ENCODE measurements at regions not wholly inside any gene's neighbourhood (a gene's known extent, or its start where the extent isn't known, plus 50 kb on each side); places are given as distances from the start of the nearest gene placed in this dataset.
A peak's percentile ranks its signal among the peaks of the same experiment; 100 is the strongest.
"Not testable (repeated sequence)": the region's sequence is repeated elsewhere in the genome, so short reads cannot be mapped to it uniquely, and the experiment has no call there.

DNA sequence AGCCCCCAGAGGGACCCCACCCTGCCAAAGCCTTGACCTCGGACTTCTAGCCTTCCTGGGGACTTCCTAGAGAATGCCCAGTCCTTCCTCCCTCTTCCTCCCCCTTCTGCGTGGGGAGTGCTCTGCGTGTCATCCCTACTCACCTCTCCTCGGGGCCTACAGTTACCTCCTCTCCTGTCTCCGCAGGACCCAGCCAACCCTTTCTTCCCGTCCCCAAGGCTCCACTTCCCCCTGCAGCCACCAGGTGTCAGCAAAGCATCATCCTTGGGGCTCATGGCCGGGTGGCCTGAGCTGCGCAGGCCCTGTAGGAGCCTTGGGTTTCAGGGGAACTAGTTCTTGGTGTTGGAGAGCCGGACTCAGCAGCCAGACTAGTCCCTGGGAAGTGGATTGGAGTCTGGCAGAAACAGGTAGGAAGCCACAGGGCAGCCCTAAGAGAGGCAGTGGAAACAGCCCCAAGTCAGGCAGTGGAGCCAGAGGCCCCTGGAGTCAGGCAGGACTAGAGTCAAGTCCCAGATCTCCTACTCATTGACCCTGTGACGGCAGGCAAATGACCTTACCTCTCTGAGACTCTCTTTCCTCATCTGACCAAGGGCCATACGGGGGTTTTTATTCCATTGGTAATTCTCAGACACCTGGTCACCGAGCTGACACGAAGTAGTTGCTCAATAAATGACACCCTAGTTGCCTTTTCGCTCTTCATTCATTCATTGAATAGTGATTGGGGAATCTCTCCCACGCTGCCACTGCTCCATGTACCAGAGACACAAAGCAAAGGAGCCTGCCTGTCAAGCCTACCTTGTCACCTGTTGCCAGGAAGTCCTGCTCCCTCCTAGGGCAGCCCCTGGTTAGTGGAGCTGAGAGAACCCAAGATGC, 101.8 kb upstream of the GRK3 start:
- DNase-seq = peak; percentile 74

DNA sequence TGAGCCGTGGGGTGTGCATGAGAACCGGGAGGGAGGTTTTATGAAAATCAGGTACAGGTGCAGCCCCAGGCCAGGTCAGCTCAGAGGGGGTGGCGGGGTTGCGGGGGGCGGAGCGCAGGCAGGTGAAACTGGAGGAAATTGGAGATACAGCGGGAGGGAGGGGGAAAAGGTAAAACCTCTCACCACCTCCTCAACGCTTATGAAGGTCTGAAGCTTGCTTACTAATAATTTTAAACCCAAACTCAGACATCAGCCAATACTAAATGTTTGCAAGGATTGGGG, 101.2 kb upstream of the GRK3 start:
- not testable (repeated sequence) for DNase-seq

DNA sequence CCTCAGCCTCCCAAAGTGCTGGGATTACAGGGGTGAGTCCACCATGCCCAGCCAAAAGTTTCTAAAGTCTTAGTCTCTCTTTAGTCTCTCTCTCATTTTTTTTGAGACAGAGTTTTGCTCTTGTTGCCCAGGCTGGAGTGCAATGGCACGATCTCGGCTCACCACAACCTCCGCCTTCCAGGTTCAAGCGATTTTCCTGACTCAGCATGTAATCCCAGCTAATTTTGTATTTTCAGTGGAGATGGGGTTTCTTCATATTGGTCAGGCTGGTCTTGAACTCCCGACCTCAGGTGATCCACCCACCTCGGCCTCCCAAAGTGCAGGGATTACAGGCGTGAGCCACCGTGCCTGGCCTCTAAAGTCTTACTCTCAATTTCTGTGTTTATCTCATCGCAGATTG, 100.1 kb upstream of the GRK3 start:
- not testable (repeated sequence) for DNase-seq

DNA sequence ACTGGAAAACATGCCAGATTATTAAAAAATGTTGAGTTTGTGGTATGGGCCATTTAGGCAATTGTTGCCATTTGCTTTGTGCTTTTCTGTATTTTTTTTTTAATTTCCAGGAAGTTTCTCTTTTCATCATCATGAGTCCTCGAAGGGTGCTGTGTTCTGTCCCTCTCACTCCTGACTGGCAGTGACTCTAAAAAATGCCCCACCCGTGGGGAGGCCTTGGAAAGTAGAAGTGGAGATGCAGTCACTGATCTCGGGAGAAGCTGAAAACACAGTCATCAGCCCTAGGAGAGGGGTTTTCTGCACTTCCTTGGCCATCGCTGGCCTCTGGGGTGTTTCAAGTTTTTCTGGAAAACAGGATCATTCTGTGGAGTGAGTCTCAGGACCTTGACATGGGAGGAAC, 98.5 kb upstream of the GRK3 start:
- DNase-seq = no peak

DNA sequence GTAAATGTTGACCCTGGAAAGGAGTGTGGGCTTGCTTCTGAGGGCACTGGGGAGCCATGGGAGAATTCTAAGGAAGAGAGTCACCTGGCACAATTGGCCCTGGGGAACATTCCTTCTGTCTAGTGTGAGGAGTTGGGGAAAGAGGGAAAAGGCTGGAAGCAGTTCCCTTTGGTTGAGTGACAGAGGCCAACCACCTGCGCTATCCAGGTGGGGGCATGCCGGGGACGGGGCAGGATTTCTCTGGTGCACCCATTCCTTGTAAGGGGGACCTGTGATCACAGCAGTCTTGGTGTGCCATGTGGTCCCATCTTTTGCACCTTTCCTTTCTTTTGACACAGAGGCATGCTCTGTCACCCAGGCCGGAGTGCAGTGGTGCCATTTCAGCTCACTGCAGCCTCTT, 92.1 kb upstream of the GRK3 start:
- DNase-seq = no peak

DNA sequence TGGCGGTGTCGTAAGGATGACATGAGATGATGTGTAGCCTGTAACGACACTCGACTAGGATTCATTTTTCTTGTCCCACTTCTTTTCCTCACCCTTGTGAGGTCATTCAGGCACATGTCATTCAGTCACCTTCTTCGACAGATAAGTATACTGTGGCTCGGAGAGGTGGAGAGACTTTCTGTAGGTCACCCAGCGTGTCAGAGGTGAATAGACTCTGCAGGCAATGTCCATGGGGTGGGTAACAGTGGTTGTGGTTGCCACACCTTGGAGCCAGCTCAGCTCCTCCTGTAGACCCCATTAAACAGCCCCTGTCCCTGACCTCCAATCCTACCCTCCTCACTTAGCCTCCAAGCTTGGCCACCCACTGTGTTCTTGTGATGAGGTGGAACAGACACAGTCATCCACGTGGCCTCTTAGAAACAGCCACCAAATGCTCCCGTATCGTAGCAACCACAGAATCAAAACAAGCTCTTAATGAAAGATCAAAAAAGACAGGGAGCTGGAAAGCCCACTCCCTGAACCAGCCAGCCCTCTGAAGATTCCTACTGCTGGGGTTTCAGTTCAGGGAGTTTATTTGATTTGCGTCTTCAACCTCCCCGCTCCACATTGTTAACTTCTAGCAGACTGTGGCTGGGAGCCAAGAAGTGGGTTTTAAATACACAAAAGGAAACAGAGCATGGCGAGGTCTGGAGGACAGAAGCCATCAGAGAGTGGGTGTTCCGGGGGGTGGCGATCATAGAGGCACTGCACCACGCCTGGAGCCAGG, 89.0 kb upstream of the GRK3 start:
- DNase-seq = no peak

DNA sequence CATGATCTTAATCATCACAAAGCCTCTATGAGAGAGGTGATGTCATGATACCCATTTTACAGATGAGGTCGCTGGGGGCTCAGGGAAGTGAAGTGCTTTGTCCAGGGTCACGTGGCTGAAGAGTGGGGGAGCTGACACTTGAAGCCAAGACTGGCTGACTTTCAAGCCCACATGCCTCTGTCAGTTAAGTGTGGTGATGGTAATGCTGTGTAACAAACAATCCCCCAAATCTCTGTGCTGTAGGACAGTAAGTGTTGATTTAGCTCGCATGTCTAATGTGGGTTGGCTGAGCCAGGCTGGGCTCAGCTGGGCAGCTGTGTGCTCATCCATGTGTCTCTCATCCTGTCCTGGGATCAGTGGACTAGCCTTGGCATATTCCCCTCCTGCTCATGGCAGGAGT, 87.1 kb upstream of the GRK3 start:
- no peak for DNase-seq

DNA sequence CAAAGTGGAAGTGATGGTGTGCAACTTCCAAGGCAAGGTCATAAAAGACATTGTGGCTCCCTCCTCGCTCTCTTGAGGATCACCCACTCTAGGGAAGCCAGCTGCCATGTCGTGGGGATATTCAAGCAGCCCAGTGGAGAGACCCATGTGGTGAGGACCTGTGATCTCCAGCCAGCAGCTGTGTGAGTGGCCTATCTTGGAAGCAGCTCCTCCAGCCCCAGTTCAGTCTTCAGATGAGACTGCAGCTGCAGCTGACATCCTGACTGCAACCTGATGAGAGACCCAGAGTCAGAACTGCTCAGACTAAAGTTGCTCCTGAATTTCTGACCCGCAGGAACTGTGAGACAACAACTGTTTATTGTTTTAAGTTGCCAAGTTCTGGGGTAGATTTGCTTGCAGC, 86.4 kb upstream of the GRK3 start:
- DNase-seq = no peak

DNA sequence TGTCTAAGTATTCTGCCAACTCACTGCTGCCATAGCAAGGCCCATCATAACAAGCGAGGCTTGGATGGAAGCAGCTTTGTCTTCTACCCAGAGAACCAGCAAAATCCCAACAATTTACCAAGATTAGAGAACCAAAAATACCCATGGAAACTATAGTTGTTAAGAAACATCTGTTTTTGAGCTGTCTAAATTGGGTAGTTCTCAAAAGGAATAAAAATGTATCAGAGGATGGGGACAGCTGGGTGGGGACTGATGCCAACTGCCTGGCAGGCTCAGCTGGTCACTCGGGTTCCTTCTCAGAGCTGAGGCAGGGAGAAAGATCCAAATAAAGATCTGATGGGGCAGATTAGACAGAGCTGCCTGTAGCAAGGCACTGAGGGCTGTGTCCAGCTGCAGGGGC, 85.9 kb upstream of the GRK3 start:
- DNase-seq = no peak

DNA sequence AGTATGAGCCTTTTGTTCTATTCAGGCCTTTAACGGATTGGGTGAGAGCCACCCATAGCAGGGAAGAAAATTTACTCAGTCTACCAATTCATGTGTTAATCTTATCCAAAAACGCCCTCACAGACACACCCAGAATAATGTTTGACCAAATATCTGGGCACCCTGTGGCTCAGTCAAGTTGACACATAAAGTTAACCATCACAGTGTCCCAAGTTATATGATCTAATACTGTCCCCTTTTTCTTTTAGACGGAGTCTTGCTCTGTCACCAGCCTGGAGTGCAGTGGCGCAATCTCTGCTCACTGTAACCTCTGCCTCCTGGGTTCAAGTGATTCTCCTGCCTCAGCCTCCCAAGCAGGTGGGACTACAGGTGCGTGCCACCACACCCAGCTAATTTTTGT, 83.6 kb upstream of the GRK3 start:
- DNase-seq = not testable (repeated sequence)

DNA sequence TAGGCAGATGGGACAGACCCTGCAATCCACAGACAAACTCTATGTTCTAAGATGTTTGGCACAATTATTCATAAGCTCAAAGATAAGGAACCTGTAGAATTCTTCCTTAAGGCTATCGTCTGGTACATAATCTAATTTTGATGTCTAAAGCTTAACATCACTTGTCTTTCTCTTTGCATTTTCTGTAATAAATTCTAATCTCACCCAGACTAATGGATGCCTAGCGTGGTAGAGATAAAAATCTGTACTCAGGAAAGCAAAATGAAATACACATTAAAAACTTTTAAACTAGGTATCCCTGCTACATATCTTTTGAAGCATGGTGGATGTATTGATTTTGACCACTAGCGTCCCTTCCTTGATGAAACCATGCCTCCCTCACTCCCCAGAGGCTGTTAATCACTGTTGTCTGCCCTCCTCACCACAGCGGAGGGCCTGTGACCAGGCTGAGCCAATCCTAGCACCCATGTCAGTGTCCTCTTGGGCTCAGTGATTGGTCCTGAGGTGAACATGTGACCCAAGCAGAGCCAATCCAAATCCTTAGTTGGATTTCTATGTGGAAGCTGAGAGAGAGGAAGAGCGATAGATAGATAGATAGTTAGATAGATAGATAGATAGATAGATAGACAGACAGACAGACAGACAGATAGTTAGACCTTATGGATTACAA, 82.2 kb upstream of the GRK3 start:
- DNase-seq = no peak

DNA sequence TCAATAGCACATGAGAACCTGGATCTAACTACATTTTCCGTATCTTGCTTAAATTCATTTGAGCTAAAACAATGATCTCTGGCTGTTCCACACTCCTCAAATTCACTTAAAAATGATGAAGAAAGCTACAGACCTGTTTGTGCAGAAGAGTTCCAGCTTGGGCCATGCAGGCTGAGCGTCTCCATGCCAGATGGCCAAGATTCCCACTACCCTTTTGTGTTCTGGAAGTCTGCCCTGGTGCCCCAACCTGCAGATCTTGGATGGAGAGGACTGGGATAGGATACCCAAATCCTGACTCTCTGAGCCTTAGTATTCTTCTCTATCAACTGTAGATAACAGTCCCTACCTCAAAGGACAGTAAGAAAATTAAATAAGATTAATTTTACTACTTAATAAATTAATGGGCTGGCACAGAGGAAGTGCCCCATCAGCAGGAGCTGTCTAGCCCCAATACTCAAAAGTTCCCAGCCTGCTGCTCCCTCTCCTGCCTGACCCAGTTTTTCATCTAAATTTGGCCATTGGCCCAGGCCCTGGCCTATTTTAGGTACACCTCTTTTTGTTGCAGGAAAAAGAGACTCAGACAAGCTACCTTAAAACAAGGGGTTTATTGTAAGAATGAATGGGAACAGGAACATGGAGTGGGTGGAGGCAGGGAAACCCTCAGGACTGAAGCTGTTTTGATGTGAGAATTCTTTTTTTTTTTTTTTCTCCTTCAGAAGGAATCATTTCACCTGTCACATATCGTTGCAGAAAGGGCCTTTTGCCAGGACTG, 81.4 kb upstream of the GRK3 start:
- no peak for DNase-seq

DNA sequence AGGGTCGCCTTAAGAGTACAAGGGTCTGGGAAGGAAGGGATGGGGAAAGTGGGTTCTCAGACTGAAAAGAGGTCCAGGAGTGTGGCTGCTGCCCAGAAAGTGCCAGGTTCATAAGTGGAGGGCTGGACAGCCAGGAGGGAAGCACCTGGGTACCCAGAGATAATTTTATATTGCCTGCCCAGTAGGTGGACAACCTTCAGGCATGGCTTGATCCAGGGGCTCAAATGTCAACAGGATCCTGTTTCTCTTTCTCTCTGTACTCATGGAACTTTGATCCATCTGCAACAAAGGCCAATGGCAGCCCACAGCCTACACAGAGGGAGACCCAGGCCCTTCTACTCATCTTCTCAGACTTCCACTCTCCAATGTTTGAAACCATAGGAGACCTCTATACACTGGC, 80.5 kb upstream of the GRK3 start:
- DNase-seq = no peak

DNA sequence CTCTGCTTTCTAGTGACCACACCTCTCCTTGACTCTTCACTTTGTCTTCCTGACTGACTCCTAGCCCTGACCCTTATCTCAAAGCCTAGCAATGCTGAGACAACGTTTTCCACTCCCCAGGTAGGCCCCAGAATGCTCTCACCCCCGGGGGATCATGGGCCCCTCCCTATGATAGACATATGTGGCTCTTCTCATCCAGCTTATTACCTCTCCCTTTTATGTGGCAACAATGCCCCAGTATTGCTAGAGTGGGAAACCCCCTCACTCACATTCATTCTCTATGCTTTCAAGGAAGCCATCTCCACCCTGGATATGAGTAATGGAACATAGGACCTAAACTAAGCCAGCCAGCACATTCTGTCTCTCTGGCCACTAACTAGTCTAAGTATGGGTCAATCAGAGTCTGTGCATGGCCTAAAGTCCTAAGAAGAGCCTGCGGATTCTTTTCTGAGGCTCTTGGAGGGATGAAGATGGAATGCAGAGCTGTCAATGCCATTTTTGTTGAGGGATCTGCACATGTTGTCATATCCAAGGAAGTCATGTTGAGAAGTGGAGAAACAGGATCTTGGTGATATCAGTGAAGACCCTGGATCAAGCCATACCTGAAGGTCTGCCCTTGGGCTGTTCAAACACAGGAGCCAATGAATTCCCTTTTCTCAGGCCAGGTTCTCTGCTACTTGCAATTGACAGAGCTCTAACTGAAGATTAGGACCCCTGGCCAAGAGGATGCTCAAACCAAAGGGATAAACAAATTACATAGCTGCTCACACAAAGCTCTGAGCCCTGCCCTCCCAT, 79.8 kb upstream of the GRK3 start:
- no peak for DNase-seq

DNA sequence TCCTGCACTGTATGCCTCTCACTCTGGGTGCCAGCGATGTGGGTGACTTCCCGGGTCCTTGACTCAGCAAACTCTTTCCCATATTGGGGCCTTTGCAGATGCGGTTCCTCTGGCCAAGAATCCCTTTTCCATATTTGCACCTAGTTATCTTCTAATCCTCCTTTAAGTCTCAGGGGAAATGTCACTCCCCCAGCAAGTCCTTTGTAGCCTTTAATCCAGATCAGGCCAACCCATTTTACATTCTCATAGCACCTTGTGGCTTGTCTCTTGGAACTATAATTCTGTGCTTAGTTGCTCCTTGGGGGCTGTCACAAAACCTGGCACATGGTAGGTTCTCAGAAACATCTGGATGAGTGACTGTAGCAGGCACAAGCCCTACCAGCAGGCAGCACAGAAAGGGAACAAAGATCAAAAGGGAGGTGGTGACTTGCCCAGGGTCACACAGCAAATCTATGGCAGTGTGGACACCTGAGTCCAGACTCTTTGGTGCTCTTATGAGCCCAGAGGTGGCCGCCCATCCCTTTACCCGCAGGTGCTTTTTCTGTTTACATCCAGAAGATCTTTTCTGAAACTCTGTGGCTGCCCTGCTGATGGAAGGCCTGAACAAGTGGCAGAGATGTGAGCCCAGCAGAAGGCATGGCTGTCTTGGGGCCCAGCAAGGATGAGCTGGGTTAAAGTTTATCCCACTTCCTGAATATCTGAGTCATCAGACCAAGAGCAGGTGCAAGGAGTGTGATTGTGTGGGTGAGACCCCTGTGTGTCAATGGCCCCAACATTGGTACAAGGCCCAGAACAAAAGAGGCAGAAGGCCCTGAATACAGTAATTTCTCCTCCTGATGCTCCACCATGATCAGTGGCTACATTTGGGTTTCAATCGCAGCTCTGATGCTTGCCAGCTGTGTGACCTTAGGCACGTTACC, 78.6 kb upstream of the GRK3 start:
- no peak for DNase-seq

DNA sequence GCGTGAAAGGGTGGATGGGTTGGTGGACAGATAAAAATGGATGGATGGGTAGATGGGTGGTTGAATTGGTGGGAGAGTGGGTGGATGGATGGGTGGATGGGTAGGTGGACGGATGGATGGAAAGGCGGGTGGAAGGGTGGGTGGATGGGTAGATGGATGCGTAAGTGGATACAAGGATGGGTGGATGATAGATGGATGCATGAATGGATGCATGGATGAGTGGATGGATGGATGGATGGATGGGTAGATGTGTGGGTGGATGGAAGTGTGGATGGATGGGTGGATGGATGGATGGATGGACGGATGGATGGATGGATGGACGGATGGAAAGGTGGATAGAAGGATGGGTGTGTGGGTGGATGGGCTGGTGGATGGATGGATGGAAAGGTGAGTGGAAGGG, 77.0 kb upstream of the GRK3 start:
- DNase-seq = no peak

DNA sequence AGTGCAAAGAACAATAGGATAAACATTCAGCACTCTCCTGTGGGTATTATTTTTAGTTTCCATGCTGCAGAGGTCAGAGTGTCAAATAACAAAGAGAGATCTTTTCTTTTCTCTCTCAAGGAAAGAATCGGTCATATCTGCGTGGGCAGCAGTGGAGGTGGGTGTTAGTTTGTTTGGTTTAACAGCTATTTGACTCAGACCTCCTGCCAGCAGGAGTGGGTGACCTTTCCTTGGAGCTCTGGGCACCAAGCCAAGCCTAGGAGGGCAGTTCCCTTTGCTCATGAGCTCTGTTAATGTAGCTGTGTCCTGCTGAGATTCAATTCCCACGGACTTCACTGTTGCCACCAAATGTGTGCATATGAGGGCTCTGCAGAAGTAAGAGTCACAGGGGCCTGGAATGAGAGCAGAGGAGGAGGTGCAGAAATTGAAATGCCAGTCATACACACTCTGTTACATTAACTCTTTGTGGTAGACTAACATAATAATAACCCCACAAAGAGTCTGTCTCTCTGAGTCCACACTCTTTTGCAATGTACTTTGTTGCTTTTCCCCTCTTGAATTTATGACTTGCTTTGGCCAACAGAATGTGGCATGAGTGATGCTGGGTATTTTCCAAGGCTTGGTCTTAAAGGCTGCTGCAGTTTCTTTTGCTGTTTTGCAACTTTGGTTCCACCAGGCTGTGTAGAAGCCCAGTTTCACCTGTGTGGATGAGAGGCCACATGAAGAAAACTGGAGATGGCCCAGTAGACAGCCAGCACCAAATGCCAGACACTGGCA, 76.0 kb upstream of the GRK3 start:
- no peak for DNase-seq

DNA sequence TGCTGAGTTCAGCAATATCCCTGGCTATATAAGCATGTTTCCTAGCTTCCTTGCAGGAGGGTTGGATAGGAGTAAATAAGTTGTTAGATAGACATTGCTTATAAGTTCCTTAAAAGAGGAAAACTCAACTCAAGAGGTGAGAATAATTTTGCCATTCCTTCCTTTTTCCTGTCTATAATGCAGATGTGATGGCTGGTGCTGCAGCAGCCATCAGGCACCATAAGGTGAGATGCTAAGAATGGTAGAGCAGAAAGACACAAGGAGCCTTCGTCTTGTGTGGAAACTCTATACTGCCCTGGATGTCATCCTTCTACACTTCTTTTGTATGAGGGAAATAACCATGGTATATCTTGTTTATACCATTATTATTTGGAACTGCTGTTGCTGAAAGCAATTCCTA, 74.5 kb upstream of the GRK3 start:
- no peak for DNase-seq

DNA sequence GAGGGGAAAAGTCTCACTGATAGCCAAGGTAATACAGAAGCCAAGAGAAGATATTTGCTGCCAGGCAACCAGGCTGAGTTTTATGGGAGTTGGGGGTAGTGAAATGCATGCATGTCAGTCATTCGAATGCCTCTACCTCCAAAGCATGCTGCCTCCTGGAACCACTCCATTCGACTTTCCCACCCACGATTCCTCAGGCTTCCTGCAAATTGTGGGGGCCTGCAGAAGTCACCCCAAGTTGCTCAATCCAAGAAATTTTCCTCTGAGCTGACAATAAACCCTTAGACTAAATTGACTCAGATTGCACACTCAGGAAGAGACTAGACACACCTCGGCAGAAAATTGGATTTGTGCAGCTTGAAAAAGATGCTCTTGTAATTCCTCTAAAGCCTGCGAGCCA, 73.6 kb upstream of the GRK3 start:
- no peak for DNase-seq

DNA sequence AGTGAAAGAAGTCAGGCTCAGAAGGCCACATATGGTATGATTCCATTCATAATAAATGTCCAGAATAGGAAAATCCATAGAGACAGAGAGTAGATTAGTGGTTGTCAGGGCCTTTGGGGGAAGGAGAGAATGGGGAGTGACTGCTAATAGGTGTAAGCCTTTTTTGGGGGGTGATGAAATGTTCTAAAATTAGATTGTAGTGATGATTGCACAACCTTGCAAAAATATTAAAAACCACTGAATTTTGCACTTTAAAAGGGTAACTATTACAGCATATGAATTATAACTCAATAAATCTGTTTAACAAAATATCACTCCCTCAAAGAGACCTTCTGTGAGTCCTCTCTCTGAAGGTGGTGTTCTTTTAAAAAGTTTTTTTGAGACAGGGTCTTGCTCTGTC, 72.3 kb upstream of the GRK3 start:
- no peak for DNase-seq

Measured in CD4-positive, alpha-beta T cell treated with Interleukin-17A for 4 hours (primary cell).